ENCODE measurements at regions not wholly inside any gene's neighbourhood (a gene's known extent, or its start where the extent isn't known, plus 50 kb on each side); places are given as distances from the start of the nearest gene placed in this dataset.
A peak's percentile ranks its signal among the peaks of the same experiment; 100 is the strongest.
"Not testable (repeated sequence)": the region's sequence is repeated elsewhere in the genome, so short reads cannot be mapped to it uniquely, and the experiment has no call there.

DNA sequence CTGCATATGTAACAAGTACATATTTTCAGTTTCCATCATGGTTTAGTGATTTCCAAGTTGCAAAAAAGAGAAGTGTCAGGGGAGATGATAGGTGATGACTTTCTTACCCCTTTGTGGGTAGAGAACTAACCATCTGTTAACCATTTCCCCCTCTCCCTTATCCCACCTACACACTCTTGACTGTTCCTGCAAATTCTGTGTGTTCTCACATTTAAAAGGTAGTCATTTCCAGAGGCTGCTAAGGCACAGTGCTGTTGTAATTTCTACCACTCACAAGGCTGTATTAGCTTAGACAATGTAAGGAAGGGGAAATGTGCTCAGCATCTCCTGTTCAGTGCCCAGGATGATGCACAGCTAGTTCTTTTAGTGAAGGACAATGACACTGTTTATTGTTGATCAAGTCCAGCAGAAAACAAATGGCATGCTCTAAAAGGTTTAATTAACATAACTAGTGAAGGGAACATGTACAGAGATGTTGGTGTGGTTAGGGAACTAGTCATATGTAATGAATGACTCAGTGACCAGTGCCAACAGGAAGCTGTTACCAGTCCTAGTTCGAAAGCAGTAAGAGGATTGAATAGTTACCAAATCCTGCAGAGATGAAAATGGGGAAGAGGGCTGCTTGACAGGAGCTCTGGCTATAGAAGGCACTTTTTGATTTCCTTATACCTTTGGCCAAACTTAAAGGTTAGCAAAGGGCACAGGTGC, 165.1 kb downstream of the PLK2 start:
- CTCF ChIA-PET, result no interaction called here
- Histone ChIP-seq H3K4me1 (no peaks in the 10 kb centered on the region), H3K27me3 (replicated peaks; ENCODE audit: control insufficient read depth, insufficient read depth, low read length) (no peaks in the 10 kb centered on the region), H3K4me3 (ENCODE audit: low read depth, low read length) (no peak overlapping the region), H3K9me3 (no peaks in the 10 kb centered on the region), H3K36me3 (ENCODE audit: control insufficient read depth, insufficient read depth, low read length) (no peaks in the 10 kb centered on the region)
- TF ChIP-seq, protein P1, sequence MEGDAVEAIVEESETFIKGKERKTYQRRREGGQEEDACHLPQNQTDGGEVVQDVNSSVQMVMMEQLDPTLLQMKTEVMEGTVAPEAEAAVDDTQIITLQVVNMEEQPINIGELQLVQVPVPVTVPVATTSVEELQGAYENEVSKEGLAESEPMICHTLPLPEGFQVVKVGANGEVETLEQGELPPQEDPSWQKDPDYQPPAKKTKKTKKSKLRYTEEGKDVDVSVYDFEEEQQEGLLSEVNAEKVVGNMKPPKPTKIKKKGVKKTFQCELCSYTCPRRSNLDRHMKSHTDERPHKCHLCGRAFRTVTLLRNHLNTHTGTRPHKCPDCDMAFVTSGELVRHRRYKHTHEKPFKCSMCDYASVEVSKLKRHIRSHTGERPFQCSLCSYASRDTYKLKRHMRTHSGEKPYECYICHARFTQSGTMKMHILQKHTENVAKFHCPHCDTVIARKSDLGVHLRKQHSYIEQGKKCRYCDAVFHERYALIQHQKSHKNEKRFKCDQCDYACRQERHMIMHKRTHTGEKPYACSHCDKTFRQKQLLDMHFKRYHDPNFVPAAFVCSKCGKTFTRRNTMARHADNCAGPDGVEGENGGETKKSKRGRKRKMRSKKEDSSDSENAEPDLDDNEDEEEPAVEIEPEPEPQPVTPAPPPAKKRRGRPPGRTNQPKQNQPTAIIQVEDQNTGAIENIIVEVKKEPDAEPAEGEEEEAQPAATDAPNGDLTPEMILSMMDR (IDR thresholded peaks at IDR 0.05; ENCODE audit: insufficient read depth in 1 of 2, low read depth in 1 of 2, low read length in 1 of 2, severe bottlenecking in 1 of 2, unreplicated experiment in 1 of 2), result no peak
- H3K4me3 Mint-ChIP-seq (ENCODE audit: unreplicated experiment), result no peak overlapping the region
- no TSS peak for BruUV-seq (replicated peaks)
- H3K4me1 Mint-ChIP-seq (ENCODE audit: low read depth, unreplicated experiment), result no peaks in the 10 kb centered on the region
- no peaks in the 10 kb centered on the region for H3K36me3 Mint-ChIP-seq (ENCODE audit: insufficient read depth, unreplicated experiment)
- POLR2A ChIA-PET, result no interaction called here
- intact Hi-C loops (cut with micrococcal nuclease; ENCODE audit: unreplicated experiment), result no loop called here
- H3K9me3 Mint-ChIP-seq (ENCODE audit: unreplicated experiment), result no peaks in the 10 kb centered on the region
- DNase-seq, result no peak
- H3K27me3 Mint-ChIP-seq (ENCODE audit: insufficient read depth, unreplicated experiment), result no peaks in the 10 kb centered on the region
- H3K27ac Mint-ChIP-seq (ENCODE audit: unreplicated experiment), result no peak overlapping the region

DNA sequence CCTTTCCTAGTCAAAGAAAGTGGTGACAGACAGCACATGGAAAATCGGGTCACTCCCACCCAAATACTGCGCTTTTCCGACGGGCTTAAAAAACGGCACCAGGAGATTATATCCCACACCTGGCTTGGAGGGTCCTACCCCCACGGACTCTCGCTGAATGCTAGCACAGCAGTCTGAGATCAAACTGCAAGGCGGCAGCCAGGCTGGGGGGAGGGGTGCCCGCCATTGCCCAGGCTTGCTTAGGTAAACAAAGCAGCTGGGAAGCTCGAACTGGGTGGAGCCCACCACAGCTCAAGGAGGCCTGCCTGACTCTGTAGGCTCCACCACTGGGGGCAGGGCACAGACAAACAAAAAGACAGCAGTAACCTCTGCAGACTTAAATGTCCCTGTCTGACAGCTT, 171.6 kb downstream of the PLK2 start:
- H3K4me3 Mint-ChIP-seq (ENCODE audit: unreplicated experiment); H3K9me3 Mint-ChIP-seq (ENCODE audit: unreplicated experiment); H3K36me3 Mint-ChIP-seq (ENCODE audit: insufficient read depth, unreplicated experiment); intact Hi-C loops (cut with micrococcal nuclease; ENCODE audit: unreplicated experiment); H3K4me3 ChIP-seq (ENCODE audit: low read depth, low read length); H3K9me3 ChIP-seq; H3K36me3 ChIP-seq (ENCODE audit: control insufficient read depth, insufficient read depth, low read length); H3K27me3 ChIP-seq (replicated peaks; ENCODE audit: control insufficient read depth, insufficient read depth, low read length); H3K4me1 Mint-ChIP-seq (ENCODE audit: low read depth, unreplicated experiment); H3K4me1 ChIP-seq; BruUV-seq (replicated peaks); CTCF ChIA-PET; POLR2A ChIA-PET; H3K27me3 Mint-ChIP-seq (ENCODE audit: insufficient read depth, unreplicated experiment); H3K27ac Mint-ChIP-seq (ENCODE audit: unreplicated experiment): not testable (repeated sequence)
- DNase-seq, result peak in 1 of 2 experiments; percentile 5

DNA sequence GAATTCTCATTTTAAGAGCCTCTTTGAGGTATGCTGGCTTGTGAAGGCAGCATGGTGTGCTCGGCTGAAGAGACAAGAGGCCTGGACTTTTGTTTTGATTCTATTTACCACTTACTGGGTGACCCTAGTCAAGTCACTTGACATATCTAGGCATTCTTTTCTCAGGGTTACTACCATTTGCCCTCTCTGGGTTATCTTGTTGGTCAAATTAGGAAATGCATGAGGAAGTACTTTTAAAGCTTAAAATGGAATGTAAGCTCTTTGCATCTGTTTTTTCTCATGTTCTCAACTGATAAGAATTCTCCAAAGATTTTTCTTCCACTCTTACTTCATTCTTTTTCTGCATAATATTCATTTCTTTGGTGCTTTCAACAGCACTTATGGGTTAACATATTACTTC, 173.1 kb downstream of the PLK2 start:
- intact Hi-C loops (cut with micrococcal nuclease; ENCODE audit: unreplicated experiment), result no loop called here
- Histone ChIP-seq H3K27me3 (replicated peaks; ENCODE audit: control insufficient read depth, insufficient read depth, low read length) (no peaks in the 10 kb centered on the region), H3K9me3 (no peaks in the 10 kb centered on the region), H3K36me3 (ENCODE audit: control insufficient read depth, insufficient read depth, low read length) (no peaks in the 10 kb centered on the region), H3K4me3 (ENCODE audit: low read depth, low read length) (no peak overlapping the region), H3K4me1 (no peaks in the 10 kb centered on the region)
- ChIA-PET CTCF (no interaction called here), POLR2A (no interaction called here)
- TF ChIP-seq, protein P1 (IDR thresholded peaks at IDR 0.05; ENCODE audit: insufficient read depth in 1 of 2, low read depth in 1 of 2, low read length in 1 of 2, severe bottlenecking in 1 of 2, unreplicated experiment in 1 of 2), result no peak
- no peaks in the 10 kb centered on the region for H3K9me3 Mint-ChIP-seq (ENCODE audit: unreplicated experiment)
- DNase-seq, result no peak
- no peaks in the 10 kb centered on the region for H3K36me3 Mint-ChIP-seq (ENCODE audit: insufficient read depth, unreplicated experiment)
- no peaks in the 10 kb centered on the region for H3K27me3 Mint-ChIP-seq (ENCODE audit: insufficient read depth, unreplicated experiment)
- H3K27ac Mint-ChIP-seq (ENCODE audit: unreplicated experiment), result no peak overlapping the region
- H3K4me3 Mint-ChIP-seq (ENCODE audit: unreplicated experiment), result no peak overlapping the region
- no TSS peak for BruUV-seq (replicated peaks)
- no peaks in the 10 kb centered on the region for H3K4me1 Mint-ChIP-seq (ENCODE audit: low read depth, unreplicated experiment)

DNA sequence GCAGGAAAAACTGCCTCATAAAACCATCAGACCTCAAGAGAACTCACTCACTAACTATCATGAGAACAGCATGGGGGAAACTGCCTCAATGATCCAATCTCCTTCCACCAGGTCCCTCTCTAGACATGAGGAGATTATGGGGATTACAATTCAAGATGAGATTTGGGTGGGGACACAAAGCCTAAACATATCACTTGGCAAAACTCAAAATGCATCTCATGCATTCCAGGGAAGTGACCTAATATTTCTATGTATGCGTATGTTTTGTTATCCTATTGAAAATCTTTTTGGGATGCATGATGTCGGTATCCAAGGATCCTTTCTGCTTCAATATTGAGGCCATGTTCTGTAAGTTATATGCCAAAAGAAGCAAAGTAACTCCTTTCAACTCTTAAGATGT, 174.0 kb downstream of the PLK2 start:
- H3K27me3 Mint-ChIP-seq (ENCODE audit: insufficient read depth, unreplicated experiment), result no peaks in the 10 kb centered on the region
- H3K4me3 ChIP-seq (ENCODE audit: low read depth, low read length), result no peak overlapping the region
- ChIA-PET POLR2A (no interaction called here), CTCF (no interaction called here)
- no peak overlapping the region for H3K4me3 Mint-ChIP-seq (ENCODE audit: unreplicated experiment)
- no peak for DNase-seq
- H3K27ac Mint-ChIP-seq (ENCODE audit: unreplicated experiment), result no peak overlapping the region
- H3K4me1 ChIP-seq, result no peaks in the 10 kb centered on the region
- no peaks in the 10 kb centered on the region for H3K36me3 Mint-ChIP-seq (ENCODE audit: insufficient read depth, unreplicated experiment)
- intact Hi-C loops (cut with micrococcal nuclease; ENCODE audit: unreplicated experiment), result no loop called here
- TF ChIP-seq, protein P1 (IDR thresholded peaks at IDR 0.05; ENCODE audit: insufficient read depth in 1 of 2, low read depth in 1 of 2, low read length in 1 of 2, severe bottlenecking in 1 of 2, unreplicated experiment in 1 of 2), result no peak
- no peaks in the 10 kb centered on the region for H3K9me3 Mint-ChIP-seq (ENCODE audit: unreplicated experiment)
- no peaks in the 10 kb centered on the region for H3K36me3 ChIP-seq (ENCODE audit: control insufficient read depth, insufficient read depth, low read length)
- no peaks in the 10 kb centered on the region for H3K27me3 ChIP-seq (replicated peaks; ENCODE audit: control insufficient read depth, insufficient read depth, low read length)
- no peaks in the 10 kb centered on the region for H3K9me3 ChIP-seq
- no peaks in the 10 kb centered on the region for H3K4me1 Mint-ChIP-seq (ENCODE audit: low read depth, unreplicated experiment)
- no TSS peak for BruUV-seq (replicated peaks)
